OCI-LY1 (cell line): ENCODE measurements at regions not wholly inside any gene's neighbourhood (a gene's known extent, or its start where the extent isn't known, plus 50 kb on each side); places are given as distances from the start of the nearest gene placed in this dataset.

Experiments used
- CTCF ChIP-seq: fragments of 200-600 bp; sonication (generic), shearing (Covaris generic); IDR thresholded peaks from 2 replicates; pipeline ENCODE4 v1.5.1; 2017; ENCODE audit warnings: mild to moderate bottlenecking, antibody characterized with exemption, low read length, moderate library complexity, mixed read lengths
- EZH2 ChIP-seq: fragments of 200-600 bp; sonication (generic), shearing (Covaris generic); IDR thresholded peaks from 2 replicates; pipeline ENCODE4 v1.8.0; 2017; ENCODE audit warnings: borderline replicate concordance, mixed run types, mild to moderate bottlenecking, antibody characterized with exemption, low read length, moderate library complexity, mixed read lengths

DNA sequence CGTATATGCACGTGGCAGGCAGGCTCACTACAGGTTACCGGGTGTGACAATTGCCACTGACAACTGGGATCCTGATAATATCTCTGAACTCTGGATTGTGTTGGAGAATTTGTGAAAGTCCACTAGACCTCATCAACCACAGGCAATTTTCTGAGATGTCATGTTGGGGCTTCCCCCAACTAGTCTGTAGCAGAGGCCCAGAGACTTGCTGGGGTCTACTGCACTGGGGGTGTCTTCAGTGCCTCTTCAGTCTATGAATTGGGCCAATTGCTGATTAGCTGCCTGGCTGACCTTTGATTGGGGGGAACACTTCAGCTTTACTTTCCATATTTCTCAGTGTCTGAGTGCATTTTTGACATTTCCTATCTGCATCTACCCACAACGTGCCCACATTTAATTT, 201.5 kb downstream of the MTX2 start:
- TF ChIP-seq CTCF, result no peak
- TF ChIP-seq EZH2, result no peak
